GM18868 (cell line): ENCODE measurements at regions not wholly inside any gene's neighbourhood (a gene's known extent, or its start where the extent isn't known, plus 50 kb on each side); places are given as distances from the start of the nearest gene placed in this dataset.

ENCODE experiments used
- ATAC-seq: cut with Tn5 transposase; IDR thresholded peaks from one replicate; pipeline ENCODE4 v1.9.1; 2021; ENCODE audit warnings: mild to moderate bottlenecking, moderate library complexity; ENCODE audit not compliant: unreplicated experiment

DNA sequence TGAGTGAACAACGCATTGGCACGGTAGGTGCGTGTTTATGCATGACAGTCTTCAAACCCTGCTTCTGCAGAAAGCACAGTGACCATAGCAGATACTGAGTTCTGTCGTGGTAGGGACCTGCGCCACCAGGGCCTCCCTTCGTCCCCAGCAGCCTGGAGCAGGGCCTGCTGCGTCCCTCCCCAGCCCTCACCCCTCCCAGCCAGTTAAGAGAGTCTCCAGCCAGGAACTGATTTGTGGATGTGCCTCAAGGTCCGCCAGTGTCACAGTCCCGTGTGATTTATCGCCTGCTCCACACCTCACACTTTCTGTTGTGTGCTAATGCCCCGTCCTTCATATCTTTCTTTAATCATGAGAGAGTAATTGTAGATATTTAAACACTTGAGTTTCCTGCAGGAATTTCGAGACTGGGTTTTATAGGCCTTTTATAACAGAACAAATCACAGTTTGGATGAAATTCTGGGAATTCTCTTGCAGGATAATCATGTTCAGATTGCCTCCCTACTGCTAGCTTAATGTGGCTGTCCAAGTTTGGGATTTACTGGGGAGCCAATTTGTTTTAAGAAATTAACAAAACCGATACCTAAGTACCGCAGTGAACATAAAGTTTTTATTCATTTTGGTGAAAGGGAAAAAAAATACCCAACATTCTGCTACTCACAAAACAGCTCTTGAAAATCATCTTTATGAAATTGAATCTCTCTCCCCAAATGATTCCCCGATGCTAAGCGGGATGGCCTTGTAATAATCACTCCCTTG is 438.6 kb downstream of the TSHZ3 start:
- ATAC-seq: no peak

GRCh38 chr19:30909216-30909615 is 440.0 kb downstream of the TSHZ3 start:
- no peak for ATAC-seq

GRCh38 chr19:30908262-30908771 is 440.9 kb downstream of the TSHZ3 start:
- ATAC-seq: no peak

GRCh38 chr19:30906871-30907270 is 442.4 kb downstream of the TSHZ3 start:
- ATAC-seq: no peak

DNA sequence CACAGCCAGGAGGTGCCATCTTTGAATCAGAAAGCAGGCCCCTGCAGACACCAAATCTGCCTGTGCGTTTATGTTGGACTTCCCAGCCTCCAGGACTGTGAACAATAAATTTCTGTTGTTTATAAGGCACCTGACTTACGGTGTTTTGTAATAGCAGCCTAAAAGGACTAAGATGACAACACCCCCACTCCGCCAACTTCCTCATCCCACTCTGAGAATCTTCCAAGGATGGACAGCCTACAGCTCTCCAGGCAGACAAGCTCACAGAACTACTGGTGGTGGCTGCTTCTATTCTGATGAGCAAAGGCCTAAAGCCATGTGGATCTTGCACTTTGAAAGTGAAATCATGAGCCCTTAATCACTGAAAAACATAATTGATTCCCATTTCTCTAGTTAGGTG is 449.2 kb downstream of the TSHZ3 start:
- ATAC-seq: no peak

DNA sequence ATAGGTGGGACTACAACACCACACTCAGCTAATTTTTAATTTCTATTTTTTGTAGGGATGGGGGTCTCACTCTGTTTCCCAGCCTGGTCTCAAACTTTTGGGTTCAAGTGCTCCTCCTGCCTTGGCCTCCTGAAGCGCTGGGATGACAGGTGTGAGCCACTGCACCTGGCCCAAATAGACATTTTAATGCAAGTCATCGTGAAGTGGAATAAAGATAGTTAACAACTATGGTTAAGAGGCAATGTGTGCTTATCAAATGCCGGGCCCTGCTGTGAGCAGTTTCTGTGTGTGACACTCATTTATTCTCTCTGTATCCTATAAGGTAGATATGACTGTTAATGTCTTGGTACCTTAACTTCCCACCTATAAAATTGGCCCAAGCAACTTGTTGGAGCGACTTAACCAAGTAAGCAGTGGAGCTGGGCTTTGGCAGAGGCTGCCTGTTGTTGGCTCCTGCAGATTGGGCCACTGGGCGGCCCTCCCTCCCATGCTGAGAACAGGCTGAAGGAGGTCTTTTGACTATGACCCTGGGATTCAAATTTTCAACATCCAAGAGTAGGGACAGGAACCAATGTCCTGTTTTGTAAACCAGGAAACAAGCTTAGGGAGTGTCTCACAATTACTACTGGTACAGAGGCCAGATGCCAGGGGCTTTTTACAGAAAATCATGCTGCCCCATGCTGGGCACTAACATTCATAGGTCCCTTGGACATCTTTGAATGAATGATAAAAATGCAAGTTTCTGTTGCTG is 450.7 kb downstream of the TSHZ3 start:
- ATAC-seq: no peak

- ATAC-seq: no peak
Measured at GRCh38 chr19:30897553-30897952, 451.7 kb downstream of the TSHZ3 start.

DNA sequence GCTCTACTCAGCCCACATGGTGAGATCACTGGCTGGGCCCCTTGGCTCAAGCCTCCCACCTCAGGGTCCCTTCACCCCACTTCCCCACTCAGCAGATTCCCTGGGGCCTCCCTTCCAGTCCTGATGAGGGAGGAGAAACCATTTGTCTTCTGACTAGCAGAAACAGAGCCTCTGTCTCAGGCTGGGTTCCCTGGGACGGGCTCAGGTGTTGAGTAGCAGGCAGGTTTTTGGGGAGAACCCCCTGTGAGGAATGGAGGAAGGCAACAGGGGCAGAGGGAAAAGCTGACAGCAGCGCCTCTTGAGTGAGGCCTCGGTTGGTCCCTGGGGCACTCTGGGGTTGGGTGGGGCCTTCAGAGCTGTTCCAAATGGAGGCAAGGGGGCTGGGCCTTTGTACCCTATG is 452.2 kb downstream of the TSHZ3 start:
- ATAC-seq: no peak

- no peak for ATAC-seq
Measured at GRCh38 chr19:30896554-30896953, 452.7 kb downstream of the TSHZ3 start.

- no peak for ATAC-seq
Measured at GRCh38 chr19:30895946-30896345, 453.3 kb downstream of the TSHZ3 start.

GRCh38 chr19:30891051-30891450 is 458.2 kb downstream of the TSHZ3 start:
- ATAC-seq: no peak

GRCh38 chr19:30890033-30890432 is 459.2 kb downstream of the TSHZ3 start:
- ATAC-seq: no peak

DNA sequence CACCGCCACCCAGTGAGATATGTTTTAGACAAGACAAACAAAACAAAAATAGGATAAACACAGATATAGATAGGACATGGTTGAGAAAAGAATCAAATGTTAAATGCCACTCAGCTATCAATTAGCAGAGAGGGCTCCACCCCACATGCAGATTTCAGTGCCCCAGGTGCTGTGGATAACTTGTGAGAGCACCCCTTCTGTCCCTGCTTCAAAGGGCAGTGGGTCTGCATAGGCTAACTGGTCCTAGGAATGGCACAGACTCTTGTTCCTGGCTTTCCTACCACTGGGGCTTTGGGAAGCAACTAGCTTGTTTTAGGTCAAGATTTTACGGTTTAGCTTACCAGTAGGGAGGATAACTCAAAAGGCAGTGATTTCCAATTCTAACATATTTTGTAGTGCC is 460.3 kb downstream of the TSHZ3 start:
- no peak for ATAC-seq

DNA sequence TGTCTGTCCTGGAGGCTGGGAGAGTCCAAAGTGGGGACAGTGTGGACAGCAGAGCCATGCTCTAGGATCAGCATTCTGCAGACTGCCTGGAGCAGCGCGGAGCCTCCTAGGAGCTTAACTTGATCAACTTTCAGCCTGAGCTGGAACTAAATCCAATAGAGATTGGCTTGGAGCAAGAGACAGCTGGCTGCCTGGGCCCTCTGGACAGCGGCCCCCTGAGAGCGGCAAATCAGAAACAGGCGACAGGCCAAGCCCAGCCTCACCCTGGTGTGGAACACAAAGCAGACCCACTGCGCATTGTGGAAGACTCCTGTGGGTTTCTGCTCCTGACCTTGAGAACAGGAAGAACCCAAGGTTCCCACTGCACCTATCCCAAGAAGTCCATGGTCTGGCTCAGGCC is 462.2 kb downstream of the TSHZ3 start:
- ATAC-seq: no peak

DNA sequence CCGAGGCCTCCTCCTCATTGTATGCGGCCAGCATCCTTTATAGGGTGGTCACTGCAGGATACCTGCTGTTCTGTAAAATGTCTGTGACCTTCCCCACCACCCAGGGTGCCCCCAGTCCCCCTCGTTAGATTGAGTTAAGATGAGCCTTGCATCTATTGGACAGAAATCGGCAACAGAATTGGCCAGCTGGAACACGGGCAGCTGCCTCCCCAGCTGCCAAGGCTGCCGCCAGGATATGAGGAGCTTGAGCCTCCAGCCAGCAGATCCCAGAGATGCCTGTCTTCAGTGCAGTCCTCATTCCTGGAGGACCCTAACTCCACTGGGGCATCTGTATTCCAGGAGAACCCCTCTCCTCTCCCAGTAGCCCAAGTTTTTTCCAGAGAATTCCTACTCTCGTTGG is 463.0 kb downstream of the TSHZ3 start:
- no peak for ATAC-seq

- ATAC-seq: no peak
Measured at GRCh38 chr19:30884146-30884812, 465.0 kb downstream of the TSHZ3 start.

GRCh38 chr19:30883071-30883470 is 466.2 kb downstream of the TSHZ3 start:
- ATAC-seq: no peak

DNA sequence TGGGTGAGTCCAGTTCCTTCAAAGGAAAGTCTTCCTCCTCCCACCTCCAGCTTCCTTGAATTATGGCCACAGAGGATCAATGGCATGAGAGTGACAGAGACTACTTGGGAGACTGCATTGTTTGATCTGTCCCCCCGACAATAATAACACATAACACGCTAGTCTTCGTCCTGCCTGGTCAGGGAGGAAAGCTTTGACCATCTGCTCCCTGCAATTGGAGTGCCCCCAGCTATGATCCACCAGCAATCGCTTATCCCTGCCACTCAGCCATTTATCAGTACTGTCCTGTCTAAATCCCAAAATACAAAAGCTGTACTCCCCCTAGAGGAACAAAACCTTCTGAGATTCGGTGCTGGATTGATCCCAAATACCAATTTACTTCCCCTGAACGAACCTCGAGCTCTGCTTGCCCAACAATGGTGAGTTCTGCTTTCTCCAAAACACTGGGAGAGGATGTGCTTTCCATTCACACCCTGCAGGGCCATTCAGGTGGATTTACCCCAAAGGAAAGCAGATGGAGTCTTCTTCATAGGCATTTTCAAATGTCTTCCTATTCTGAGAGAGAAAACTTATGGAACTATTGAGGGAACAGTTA is 466.7 kb downstream of the TSHZ3 start:
- no peak for ATAC-seq

- no peak for ATAC-seq
Measured at GRCh38 chr19:30881930-30882329, 467.3 kb downstream of the TSHZ3 start.

GRCh38 chr19:30881281-30881680 is 468.0 kb downstream of the TSHZ3 start:
- ATAC-seq: no peak

DNA sequence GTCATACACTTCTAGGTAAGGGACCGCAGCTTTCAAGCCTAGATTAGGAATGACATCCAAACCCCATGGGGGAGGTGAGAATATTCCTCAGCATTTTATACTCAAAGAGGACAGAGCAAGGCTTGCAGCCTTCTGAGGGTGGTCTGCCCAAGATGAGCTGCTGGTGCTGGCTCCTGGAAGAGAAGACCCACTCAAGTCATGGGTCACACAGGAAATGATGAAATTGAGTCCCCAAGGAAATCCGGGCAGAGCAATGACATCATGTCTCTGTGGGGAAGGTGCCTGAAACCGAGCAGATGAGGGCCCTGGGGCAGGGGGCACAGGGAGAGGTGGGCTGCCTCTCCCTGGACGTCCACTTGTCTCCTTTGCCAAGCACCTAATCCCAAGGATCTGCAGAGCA is 468.7 kb downstream of the TSHZ3 start:
- no peak for ATAC-seq
